ENCODE measurements at regions not wholly inside any gene's neighbourhood (a gene's known extent, or its start where the extent isn't known, plus 50 kb on each side); places are given as distances from the start of the nearest gene placed in this dataset.
A peak's percentile ranks its signal among the peaks of the same experiment; 100 is the strongest.

DNA sequence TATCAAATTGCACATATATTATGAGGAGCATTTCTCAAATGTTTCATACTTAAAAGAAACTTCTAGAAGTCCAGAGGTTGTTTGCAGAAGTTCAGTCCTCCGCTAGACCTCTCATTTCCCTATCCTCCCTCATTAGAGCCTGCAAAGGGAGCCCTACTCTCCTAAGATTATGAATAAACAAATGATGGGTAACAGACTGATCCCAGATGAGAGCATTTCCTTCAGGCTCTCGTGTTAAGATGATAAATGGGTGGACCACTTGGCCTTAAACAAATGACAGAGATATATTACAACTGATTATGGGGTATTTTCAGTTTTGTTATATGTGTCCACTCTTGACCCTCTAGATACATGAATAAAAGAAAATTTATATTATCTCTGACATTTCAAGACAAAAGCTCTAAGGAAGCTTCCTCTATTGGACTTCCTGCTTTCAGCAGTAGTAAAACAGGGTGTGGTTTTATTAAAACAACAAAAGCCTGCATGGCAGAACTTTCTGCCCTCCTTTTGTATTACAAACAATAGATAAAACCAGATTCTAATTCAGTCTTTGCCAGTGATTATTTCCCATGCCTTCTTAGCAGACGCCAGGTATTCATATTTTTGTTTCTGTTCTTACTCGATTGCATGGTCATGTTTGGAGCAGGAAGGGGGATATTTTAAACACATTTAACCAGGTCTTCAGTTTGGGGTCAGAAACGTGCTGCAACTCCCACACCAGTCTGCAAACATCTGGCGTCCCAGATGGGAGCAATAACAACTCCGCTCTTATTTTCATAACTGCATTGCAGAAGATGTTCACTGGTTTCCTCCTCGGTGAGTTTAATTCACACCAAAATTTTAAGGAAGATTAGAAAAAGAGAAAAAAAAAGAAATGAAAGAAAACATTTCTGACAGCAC is 52.4 kb upstream of the FAM204A start:
- Histone ChIP-seq H3K36me3 (ENCODE audit: control insufficient read depth in 4 of 4, insufficient read depth in 4 of 4, low read length in 4 of 4) (no peaks in the 10 kb centered on the region), H3K27ac (ENCODE audit: low read depth in 1 of 2, low read length in 1 of 2) (no peak overlapping the region), H3K9me3 (ENCODE audit: control insufficient read depth in 4 of 4, insufficient read depth in 3 of 4, low read length in 3 of 4) (no peaks in the 10 kb centered on the region), H3K27me3 (ENCODE audit: control insufficient read depth in 3 of 3, insufficient read depth in 3 of 3, low read length in 2 of 3) (no peaks in the 10 kb centered on the region), H3K4me1 (ENCODE audit: control insufficient read depth in 5 of 5, insufficient read depth in 5 of 5, low read length in 5 of 5) (no peaks in the 10 kb centered on the region), H3K4me3 (no peak overlapping the region), H3K9ac (ENCODE audit: insufficient read depth in 1 of 2, low read length in 2 of 2) (no peak overlapping the region)
- WGBS, 2 donors, result 23 to 30% methylated on average over 8 of the region's 8 CpGs
- DNase-seq (peak in 1 of 3 donors; percentile 8), ATAC-seq (ENCODE audit: insufficient read depth, low FRiP score) (no peak)
- TF ChIP-seq, protein P1, sequence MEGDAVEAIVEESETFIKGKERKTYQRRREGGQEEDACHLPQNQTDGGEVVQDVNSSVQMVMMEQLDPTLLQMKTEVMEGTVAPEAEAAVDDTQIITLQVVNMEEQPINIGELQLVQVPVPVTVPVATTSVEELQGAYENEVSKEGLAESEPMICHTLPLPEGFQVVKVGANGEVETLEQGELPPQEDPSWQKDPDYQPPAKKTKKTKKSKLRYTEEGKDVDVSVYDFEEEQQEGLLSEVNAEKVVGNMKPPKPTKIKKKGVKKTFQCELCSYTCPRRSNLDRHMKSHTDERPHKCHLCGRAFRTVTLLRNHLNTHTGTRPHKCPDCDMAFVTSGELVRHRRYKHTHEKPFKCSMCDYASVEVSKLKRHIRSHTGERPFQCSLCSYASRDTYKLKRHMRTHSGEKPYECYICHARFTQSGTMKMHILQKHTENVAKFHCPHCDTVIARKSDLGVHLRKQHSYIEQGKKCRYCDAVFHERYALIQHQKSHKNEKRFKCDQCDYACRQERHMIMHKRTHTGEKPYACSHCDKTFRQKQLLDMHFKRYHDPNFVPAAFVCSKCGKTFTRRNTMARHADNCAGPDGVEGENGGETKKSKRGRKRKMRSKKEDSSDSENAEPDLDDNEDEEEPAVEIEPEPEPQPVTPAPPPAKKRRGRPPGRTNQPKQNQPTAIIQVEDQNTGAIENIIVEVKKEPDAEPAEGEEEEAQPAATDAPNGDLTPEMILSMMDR (IDR thresholded peaks at IDR 0.05; ENCODE audit: control extremely low read depth, extremely low read depth), result no peak

DNA sequence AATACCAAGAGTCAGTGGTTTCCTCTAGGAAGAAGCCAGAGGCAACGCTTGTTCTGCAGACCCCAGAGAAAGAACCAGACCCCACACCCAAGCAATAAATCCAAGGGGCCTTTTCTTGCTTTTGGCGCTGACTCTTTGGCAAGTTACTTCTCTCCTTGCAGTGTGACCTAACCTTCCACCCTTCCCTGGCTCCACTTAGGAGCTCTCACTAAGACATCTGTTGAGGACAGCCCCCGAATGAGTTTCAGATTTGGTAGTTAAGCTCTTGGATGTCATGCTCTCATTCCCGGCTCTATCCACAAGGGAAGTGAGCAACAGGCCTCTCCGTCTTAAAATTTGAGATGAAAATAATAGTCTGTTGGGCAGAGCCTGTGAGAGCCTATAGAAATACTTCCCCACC is 50.6 kb upstream of the FAM204A start:
- ATAC-seq (ENCODE audit: insufficient read depth, low FRiP score), result no peak
- H3K4me3 ChIP-seq, result no peak overlapping the region
- H3K36me3 ChIP-seq (ENCODE audit: control insufficient read depth in 4 of 4, insufficient read depth in 4 of 4, low read length in 4 of 4), result no peaks in the 10 kb centered on the region
- peaks cover 0 to 4% (median 2%) of the 10 kb centered on the region in 4 donors for H3K9me3 ChIP-seq (ENCODE audit: control insufficient read depth in 4 of 4, insufficient read depth in 3 of 4, low read length in 3 of 4)
- H3K27ac ChIP-seq (ENCODE audit: low read depth in 1 of 2, low read length in 1 of 2), result no peak overlapping the region
- TF ChIP-seq, protein P1 (IDR thresholded peaks at IDR 0.05; ENCODE audit: control extremely low read depth, extremely low read depth), result no peak
- H3K9ac ChIP-seq (ENCODE audit: insufficient read depth in 1 of 2, low read length in 2 of 2), result no peak overlapping the region
- DNase-seq, result no peak
- 85 to 88% methylated on average over 5 of the region's 5 CpGs for whole genome bisulfite sequencing, 2 donors
- no peaks in the 10 kb centered on the region for H3K4me1 ChIP-seq (ENCODE audit: control insufficient read depth in 5 of 5, insufficient read depth in 5 of 5, low read length in 5 of 5)
- H3K27me3 ChIP-seq (ENCODE audit: control insufficient read depth in 3 of 3, insufficient read depth in 3 of 3, low read length in 2 of 3), result no peaks in the 10 kb centered on the region
